ENCODE measurements at regions not wholly inside any gene's neighbourhood (a gene's known extent, or its start where the extent isn't known, plus 50 kb on each side); places are given as distances from the start of the nearest gene placed in this dataset.
A peak's percentile ranks its signal among the peaks of the same experiment; 100 is the strongest.

DNA sequence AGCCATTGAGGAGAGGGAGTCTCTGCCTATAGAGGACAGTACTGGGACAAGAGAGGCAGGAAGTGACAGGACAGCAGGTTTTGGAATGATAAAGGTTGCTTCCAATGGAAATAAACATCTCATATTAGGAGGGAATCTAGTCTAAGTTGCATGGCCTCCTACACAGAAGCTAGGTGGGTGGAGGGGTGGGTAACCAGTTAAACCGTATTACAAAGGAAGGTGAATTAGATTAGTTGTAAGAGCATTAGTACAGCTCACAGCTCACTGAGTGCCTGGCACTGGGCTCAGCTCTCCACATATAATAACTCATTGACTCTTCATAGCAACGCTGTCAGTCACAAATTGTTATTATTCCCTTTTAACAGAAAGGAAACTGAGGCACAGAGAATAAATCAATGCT lies 468.1 kb downstream of the PTPRU start:
- no peak for DNase-seq

DNA sequence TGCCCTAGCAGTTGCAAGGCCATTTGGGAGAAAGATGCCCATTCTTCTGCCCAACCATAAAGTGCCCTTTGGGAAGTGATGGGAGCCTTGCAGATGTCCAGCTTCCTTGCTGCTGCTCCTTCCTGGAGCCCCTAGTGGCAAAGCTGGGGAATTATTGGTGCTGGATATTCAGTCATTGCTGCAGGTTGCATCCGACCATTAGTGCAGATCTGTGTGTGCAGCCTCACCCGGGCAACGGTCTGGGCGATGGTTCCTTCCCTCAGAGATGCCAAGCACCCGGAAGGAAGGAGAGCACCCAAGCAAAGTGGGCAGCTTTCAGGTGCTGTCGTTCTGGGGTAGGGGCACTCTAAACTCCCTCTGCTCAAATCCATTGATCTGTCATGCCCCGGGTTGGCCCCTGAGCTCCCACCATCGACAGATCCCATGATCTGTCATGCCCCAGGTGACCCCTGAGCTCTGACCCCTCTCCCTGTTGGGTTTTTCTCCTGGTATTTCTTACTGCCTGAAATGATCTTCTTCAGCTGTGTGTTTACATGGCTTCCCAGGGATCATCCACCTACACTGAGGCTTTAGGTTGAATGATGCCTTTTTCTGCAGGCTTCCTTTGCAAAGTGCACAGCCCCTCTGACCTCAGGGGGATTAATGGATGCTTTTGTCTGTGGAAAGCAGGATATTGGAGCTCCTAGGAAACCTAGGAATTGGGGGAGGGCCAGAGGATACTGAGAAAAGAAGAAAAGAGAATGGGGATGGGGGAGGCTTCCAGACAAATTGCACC lies 467.5 kb downstream of the PTPRU start:
- peak; percentile 21 for DNase-seq

GRCh38 chr1:29700491-29700890 lies 464.2 kb downstream of the PTPRU start:
- DNase-seq, result no peak

DNA sequence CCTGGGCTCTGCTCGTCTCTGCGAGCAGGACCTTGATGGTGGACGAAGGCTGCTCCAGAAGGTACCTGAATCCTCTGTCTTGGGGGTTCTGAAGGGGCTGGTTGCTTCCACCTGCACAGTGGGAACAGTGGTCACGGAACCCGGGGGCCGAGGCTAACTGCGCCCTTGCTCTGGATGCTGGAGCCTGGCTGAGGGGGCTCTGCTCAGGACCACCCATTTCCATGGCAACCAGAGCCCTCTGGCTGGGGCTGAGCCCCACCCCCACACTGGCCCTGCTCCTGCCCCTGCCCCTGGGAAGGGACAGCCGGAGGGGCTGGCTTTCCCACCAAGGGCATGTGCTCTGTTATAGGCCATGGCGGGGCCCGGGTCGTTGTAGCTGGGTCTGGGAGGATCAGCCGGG lies 462.3 kb downstream of the PTPRU start:
- no peak for DNase-seq

DNA sequence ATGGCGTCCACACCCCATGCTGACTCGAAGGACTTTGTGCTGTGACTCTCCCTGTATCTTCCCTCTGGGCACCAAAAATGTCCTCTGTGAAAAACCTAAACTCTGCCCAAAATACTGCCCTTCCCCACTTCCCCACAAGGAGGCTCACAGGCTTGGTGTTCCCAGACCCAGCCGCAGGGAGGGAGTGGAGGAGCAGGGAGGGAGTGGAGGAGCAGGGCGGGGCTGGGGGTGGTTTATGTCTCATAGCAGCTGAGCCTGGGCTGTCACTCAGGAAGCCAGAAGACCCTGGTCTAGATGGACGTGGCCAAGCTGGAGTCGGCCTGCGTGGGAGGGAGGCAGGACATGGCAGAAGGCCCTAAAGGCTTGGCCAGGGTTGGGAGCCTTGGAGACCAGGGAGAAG lies 461.7 kb downstream of the PTPRU start:
- DNase-seq, result peak; percentile 4

- DNase-seq, result no peak
These were observed 461.1 kb downstream of the PTPRU start for GRCh38 chr1:29697391-29697780.

DNA sequence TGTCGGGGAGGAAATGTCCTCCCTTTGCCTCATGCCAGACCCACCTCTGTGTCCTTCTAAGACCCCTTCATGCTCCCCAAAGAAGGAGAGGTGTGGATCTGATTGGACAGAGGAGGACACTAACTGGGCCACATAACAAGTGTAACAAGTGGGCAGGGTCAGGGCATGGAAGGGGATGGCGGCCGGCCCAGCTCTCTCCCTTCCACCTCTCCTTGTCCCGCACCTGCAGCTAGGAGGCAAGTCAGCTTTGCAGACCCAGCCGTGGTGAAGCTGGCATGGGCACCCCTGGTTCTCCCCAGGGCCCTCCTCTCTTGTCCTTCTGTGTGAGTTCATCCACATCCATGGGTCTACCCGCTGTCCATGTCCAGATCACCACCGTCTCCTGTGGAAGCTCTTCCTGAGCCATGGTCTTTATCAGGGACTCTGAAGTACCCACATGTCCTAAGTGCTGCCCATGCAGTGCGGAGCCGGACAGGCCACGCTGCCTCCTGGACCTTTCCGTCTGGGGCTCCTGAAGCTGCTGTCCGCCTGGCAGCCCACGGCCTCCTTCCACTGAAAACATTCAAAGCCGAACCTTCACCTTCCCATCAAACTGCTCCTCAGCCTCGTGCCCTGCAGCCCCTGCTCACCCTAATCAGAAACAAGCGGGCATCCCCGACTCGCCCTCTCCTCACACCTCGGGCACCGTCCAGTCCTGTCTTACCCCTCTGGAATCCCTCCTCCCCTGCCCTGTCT lies 460.5 kb downstream of the PTPRU start:
- no peak for DNase-seq

DNA sequence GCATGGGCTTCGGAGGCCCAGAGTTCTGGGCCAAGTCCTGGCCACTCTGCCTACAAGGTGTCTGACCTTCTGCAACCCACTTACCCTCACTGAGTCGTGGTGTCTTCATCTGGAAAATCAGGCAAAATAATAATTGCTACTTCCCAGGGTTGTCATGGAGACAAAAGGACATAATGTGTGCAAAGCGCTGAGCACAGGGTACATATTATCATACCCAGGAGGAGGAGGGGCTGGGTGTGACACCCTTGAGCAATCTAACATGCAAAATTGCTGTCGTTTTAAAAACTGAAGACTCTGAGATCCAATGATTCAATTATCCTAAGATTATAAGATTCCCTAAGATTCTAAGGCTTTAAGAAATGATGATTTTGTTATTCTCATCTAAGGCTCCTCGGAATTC lies 459.5 kb downstream of the PTPRU start:
- DNase-seq, result no peak

- no peak for DNase-seq
These were observed 458.7 kb downstream of the PTPRU start for GRCh38 chr1:29695036-29695435.

GRCh38 chr1:29691499-29691898 lies 455.2 kb downstream of the PTPRU start:
- DNase-seq, result no peak

DNA sequence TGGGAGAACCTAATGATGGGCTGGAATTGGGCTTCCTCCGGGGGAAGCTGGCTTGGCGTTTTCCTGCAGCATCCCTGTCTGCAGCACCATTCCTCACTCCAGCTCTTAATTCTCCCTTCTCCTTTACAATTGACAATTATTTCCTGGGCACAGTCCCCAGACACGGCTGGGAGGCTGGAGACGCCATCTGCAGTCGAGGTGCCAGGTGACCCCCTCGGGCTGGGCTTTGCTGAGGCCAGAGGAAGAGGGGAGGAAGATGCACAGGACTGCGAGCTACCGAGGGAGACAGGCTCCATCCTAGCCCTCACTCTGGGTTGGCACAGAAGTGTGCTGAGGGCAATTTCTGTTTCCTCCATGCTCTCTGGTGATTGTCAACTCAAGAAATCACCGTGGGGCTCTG lies 453.8 kb downstream of the PTPRU start:
- DNase-seq, result no peak

GRCh38 chr1:29689372-29690030 lies 453.2 kb downstream of the PTPRU start:
- no peak for DNase-seq

GRCh38 chr1:29688471-29689365 lies 452.4 kb downstream of the PTPRU start:
- peak; percentile 50 for DNase-seq

- DNase-seq, result no peak
These were observed 451.4 kb downstream of the PTPRU start for GRCh38 chr1:29687601-29688244.

DNA sequence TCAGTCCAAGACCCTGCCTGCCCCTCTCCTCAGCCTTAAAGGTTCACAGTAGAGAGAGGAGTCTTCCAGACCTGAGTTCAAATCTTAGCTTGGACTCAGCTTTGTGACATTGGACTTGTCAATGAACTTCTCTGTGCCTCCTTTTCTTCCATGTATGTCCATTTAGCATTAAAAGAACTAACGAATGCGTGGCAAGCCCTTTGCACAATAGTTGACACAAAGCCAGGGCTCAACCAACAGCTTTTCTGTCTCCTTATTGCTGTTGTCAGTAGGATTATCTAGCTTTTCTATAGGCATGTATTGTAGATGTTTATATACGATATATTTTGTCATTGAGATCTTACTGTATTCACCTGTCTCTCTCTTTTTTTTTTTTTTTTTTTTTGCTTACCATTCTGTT lies 450.8 kb downstream of the PTPRU start:
- DNase-seq, result no peak

DNA sequence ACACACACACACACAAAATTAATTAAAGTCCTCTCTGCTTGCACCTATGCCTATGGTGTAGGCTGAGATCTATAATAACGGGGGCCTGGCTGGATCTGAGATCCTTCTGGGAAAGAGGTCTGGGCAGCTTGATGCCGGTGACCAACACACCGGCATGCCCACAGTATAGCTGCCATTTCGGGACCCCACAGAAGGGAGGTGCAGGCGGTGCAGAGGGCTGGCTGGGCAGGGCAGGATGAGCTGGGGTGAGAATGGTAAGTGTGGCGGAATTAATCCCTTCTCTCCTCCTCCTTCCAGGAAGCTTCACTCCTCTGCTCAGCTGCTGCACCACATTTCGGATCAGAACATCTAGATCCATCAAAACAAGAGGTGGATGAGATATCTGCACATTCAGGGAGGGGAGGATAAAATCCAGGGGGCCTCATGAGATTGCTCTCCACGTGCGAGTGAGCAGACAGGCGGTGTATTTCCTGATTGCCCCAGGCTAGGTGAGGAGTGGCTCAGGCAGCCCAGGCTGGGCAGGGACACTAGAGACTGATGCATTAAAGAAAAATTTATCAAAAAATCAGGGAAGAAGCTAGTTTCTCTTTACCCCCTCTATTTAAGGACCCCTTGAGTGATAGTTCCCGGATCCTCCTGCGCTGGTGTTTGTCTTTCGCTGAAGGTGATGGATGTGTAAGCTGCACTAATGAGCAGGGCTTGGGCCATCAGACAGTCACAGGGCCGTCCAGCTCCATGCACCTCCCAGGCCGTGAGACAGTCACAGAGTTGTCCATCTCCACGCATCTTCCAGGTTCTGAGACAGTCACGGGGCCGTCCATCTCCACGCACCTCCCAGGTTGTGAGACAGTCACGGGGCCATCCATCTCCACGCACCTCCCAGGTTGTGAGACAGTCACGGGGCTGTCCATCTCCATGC lies 449.9 kb downstream of the PTPRU start:
- DNase-seq, result no peak

- DNase-seq, result no peak
These were observed 449.1 kb downstream of the PTPRU start for GRCh38 chr1:29685387-29685786.

DNA sequence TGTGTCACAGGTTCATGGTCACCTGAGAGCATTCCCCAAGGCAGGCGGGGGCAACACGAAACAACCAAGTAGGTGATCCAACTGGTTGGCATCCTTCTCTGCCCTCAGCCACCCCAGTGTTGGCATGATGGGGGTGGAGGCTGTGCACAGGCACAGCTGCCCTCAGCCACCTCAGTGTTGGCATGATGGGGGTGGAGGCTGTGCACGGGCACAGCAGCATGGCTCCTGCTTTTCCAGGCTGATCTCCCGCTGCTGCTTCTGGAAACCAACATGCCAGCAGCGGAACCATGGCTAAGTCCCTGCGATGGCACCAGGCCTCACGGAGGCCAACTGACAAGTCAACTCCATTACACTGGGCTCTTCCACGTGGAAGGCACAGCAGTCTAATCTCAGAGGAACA lies 447.8 kb downstream of the PTPRU start:
- DNase-seq, result no peak

DNA sequence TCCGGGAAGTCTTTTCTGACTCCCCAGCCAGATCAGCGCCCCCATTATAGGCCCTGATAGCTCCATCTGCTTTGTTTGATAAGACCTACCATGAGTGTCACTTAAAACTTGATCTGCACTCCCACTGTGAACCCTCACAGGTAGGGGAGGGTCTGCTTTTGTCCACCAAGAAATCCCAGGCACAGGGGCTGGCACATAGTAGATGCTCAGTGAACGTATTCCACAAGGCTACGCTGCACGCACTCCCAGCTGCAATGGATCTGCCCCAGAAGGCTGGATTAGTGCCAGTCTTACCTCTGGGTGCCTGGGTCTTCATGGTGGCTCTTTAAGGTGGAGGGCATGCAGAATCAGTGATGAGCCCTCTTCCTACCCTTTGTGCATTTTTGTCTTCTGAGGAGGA lies 447.1 kb downstream of the PTPRU start:
- no peak for DNase-seq

DNA sequence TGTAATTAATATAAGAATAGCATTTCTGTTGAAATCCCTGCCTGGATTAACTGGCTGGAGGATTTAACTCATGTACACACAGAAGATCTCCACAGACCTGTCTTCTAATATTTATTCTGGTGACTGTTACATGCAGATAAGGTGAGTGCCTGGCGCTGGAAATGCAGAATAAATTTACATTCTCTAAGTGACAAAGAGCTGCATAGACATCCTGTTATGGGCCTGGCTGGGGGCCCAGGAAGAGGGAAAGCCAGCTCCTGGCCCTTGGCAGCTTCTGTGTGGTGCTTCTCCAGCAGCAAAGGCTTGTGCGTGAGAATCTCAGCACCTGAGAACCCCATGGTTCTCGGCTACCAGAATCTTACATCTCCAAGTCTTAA lies 446.6 kb downstream of the PTPRU start:
- DNase-seq, result no peak

DNA sequence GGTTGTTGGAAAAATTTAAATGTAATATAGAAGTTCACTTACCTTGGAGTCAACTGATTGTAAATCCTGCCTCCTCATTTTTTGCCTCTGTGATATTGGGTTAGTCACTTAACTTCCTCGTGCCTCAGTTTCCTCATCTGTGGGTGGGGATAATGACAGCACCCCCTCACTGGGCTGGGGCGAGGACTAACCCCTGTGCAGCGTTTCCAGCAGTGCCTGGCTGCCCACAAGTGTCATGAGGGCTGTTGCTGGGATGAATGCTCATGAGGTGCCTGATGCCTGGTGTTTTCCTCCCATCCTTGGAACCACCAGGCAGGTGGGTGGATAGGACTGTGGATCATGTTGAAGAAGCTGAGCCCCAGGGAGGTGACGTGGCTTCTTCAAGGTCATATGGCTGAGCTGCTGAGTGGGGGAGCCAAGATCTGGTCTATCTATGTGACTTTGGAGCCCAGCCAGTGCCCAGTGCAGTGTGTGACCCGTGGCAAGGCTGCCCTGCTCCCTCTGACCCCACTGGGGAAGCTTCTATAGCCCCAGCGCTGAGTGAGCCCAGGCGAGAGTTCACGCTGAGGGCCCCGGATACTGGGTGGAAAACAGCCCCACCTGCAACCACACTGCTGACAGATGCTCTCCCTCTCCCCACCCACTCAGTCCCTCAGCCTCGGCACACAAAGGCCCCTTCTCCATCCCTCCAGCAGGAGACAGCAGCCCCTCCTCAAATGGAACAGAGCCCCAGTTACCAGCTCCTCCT lies 446.0 kb downstream of the PTPRU start:
- DNase-seq, result no peak
